HEK293 (cell line): ENCODE measurements at regions not wholly inside any gene's neighbourhood (a gene's known extent, or its start where the extent isn't known, plus 50 kb on each side); places are given as distances from the start of the nearest gene placed in this dataset.

Source experiments
- ATF2 ChIP-seq: fragments of 450-650 bp; formaldehyde crosslinking; IDR thresholded peaks from 2 replicates; pipeline ENCODE4 v1.5.1; 2016; ENCODE audit warnings: missing biosample characterization, missing genetic modification characterization, low read depth
- KLF9 ChIP-seq: fragments of 450-650 bp; formaldehyde crosslinking; IDR thresholded peaks from 2 replicates; pipeline ENCODE4 v1.5.1; 2016; ENCODE audit warnings: missing biosample characterization, missing genetic modification characterization, low read depth
- OSR2 ChIP-seq: fragments of 450-650 bp; formaldehyde crosslinking; IDR thresholded peaks from 2 replicates; pipeline ENCODE4 v1.5.1; 2016; ENCODE audit warnings: missing biosample characterization, missing genetic modification characterization
- PRDM6 ChIP-seq: fragments of 450-650 bp; formaldehyde crosslinking; IDR thresholded peaks from 2 replicates; pipeline ENCODE4 v1.5.1; 2017; ENCODE audit warnings: missing biosample characterization, missing genetic modification characterization
- SCRT2 ChIP-seq: fragments of 450-650 bp; formaldehyde crosslinking; IDR thresholded peaks from 2 replicates; pipeline ENCODE4 v1.5.1; 2016; ENCODE audit warnings: missing biosample characterization, missing genetic modification characterization
- ZBTB26 ChIP-seq: fragments of 450-650 bp; formaldehyde crosslinking; optimal IDR thresholded peaks from 2 replicates; pipeline ENCODE3; 2016; ENCODE audit warnings: missing biosample characterization, mild to moderate bottlenecking, missing genetic modification characterization
- ZBTB44 ChIP-seq: fragments of 450-650 bp; IDR thresholded peaks from 2 replicates; pipeline ENCODE4 v1.5.1; 2018; ENCODE audit warnings: missing biosample characterization, mild to moderate bottlenecking, missing genetic modification characterization
- ZNF140 ChIP-seq: fragments of 450-650 bp; formaldehyde crosslinking; IDR thresholded peaks from 2 replicates; pipeline ENCODE4 v1.5.1; 2016; ENCODE audit warnings: missing biosample characterization, missing genetic modification characterization
- ZNF155 ChIP-seq: fragments of 450-650 bp; formaldehyde crosslinking; IDR thresholded peaks from 2 replicates; pipeline ENCODE4 v1.5.1; 2016; ENCODE audit warnings: missing biosample characterization, missing genetic modification characterization
- ZNF391 ChIP-seq: fragments of 450-650 bp; formaldehyde crosslinking; IDR thresholded peaks from 2 replicates; pipeline ENCODE4 v1.5.1; 2016; ENCODE audit warnings: low read depth, missing biosample characterization, missing genetic modification characterization, borderline replicate concordance
- ZSCAN4 ChIP-seq: fragments of 450-650 bp; formaldehyde crosslinking; IDR thresholded peaks from 2 replicates; pipeline ENCODE4 v1.5.1; 2017; ENCODE audit warnings: missing biosample characterization, missing genetic modification characterization

- TF ChIP-seq SCRT2 (no peak), KLF9 (tag by site-specific recombination) (no peak), ZBTB26 (tag by site-specific recombination) (no peak), ZNF155 (tag by site-specific recombination) (no peak), PRDM6 (tag by site-specific recombination) (no peak), ATF2 (tag by site-specific recombination) (no peak), ZNF391 (tag by site-specific recombination) (no peak), ZNF140 (tag by site-specific recombination) (no peak), ZSCAN4 (tag by site-specific recombination) (no peak), ZBTB44 (no peak), OSR2 (tag by site-specific recombination) (no peak)
- TF ChIP-seq, all 188 proteins: peak for 0
Measured at GRCh38 chr2:11104794-11105660, 50.2 kb upstream of the SLC66A3 start (continued).
